KMS-11 (cell line): ENCODE measurements at regions not wholly inside any gene's neighbourhood (a gene's known extent, or its start where the extent isn't known, plus 50 kb on each side); places are given as distances from the start of the nearest gene placed in this dataset.

ENCODE experiments used
- H2AFZ ChIP-seq: fragments of 200-600 bp; sonication (generic); 2 replicates; pipeline ENCODE4 v1.6.1; 2016; ENCODE audit warnings: antibody characterized with exemption, mixed run types, low read depth
- H3K27ac ChIP-seq: fragments of 200-600 bp; sonication (generic); 2 replicates; pipeline ENCODE4 v1.6.1; 2016; ENCODE audit warnings: mild to moderate bottlenecking, mixed run types
- H3K27me3 ChIP-seq: fragments of 200-600 bp; sonication (generic); 2 replicates; pipeline ENCODE4 v1.6.1; 2017; ENCODE audit warnings: mild to moderate bottlenecking, low read depth, mixed run types, moderate library complexity; ENCODE audit not compliant: insufficient read depth
- H3K36me3 ChIP-seq: fragments of 200-600 bp; sonication (generic); 2 replicates; pipeline ENCODE4 v1.6.1; 2017; ENCODE audit warnings: mild to moderate bottlenecking, mixed run types; ENCODE audit not compliant: insufficient read depth
- H3K4me1 ChIP-seq: fragments of 200-600 bp; sonication (generic); 2 replicates; pipeline ENCODE4 v1.6.1; 2016; ENCODE audit warnings: mild to moderate bottlenecking, low read depth, mixed run types; ENCODE audit not compliant: poor library complexity, severe bottlenecking
- H3K4me2 ChIP-seq: fragments of 200-600 bp; sonication (generic); 2 replicates; pipeline ENCODE4 v1.7.0; 2016; ENCODE audit warnings: mild to moderate bottlenecking, mixed run types
- H3K4me3 ChIP-seq: fragments of 200-600 bp; sonication (generic); IDR thresholded peaks from 2 replicates; pipeline ENCODE4 v1.6.1; 2017; ENCODE audit warnings: low read depth, low read length, mixed read lengths; ENCODE audit not compliant: insufficient read depth
- H3K79me2 ChIP-seq: fragments of 200-600 bp; sonication (generic); 2 replicates; pipeline ENCODE4 v1.6.1; 2016; ENCODE audit warnings: low read depth, mixed run types; ENCODE audit not compliant: insufficient read depth
- H3K9ac ChIP-seq: fragments of 200-600 bp; sonication (generic); 2 replicates; pipeline ENCODE4 v1.6.1; 2016; ENCODE audit warnings: mild to moderate bottlenecking, mixed run types
- H4K20me1 ChIP-seq: fragments of 200-600 bp; sonication (generic); 2 replicates; pipeline ENCODE4 v1.6.1; 2016; ENCODE audit warnings: mild to moderate bottlenecking, mixed run types; ENCODE audit not compliant: insufficient read depth
- TF ChIP-seq, protein P1 (sequence below): fragments of 200-600 bp; sonication (generic); conservative IDR thresholded peaks from 2 replicates; pipeline ENCODE4 v1.6.1; 2017; ENCODE audit warnings: low read depth, mild to moderate bottlenecking, antibody characterized with exemption, low read length, moderate library complexity, mixed read lengths

DNA sequence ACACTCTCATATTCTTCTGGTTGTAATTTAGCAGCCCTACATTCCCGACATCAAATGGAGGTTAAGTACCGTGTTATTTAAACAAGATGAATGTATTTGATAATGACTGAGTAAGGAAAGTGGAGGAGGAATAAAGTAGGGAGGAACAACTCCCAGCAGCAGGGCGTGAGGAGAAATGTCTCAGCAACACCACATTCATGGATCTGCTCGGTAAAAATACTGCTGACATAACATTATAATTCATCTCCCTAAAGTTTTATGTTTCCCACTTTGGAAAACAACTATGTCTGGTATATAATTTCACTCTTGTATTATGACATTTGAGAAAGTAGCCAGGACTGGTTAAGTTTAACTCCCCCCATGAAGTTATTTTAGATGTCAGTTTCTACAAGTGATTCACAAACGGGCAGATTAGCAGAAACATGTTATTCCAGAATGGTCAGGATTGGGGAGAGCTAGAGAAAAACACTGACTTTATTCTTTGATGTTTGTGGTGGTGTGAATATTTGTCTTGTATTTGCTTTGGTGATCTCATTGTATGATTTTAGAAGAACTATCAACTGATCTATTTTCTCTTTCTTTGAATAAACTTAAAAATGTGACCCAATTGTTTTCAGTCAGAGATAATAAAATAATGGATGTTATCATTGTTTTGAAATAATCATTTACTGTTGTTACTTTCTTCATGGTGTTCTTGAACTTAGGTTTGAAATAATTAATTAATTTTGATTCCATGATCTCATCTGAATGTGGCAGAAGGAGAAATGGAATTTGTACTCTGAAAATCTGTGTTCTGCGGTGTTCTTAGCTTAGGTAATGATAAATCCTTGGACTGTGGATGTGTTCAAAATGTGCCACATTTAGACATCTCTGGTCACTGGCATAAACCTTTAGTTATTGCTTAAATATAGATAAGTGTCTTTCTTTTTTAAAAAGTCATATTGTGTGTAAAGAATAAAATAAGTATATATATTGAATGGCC lies 303.6 kb upstream of the ZNF608 start:
- Histone ChIP-seq H3K79me2 (no peaks in the 10 kb centered on the region), H4K20me1 (no peaks in the 10 kb centered on the region), H3K4me2 (no peak overlapping the region), H3K36me3 (no peaks in the 10 kb centered on the region), H3K27ac (no peak overlapping the region), H3K9ac (no peak overlapping the region), H2AFZ (no peak overlapping the region), H3K27me3 (no peaks in the 10 kb centered on the region), H3K4me1 (no peaks in the 10 kb centered on the region), H3K4me3 (no peak overlapping the region)
- TF ChIP-seq, protein P1, sequence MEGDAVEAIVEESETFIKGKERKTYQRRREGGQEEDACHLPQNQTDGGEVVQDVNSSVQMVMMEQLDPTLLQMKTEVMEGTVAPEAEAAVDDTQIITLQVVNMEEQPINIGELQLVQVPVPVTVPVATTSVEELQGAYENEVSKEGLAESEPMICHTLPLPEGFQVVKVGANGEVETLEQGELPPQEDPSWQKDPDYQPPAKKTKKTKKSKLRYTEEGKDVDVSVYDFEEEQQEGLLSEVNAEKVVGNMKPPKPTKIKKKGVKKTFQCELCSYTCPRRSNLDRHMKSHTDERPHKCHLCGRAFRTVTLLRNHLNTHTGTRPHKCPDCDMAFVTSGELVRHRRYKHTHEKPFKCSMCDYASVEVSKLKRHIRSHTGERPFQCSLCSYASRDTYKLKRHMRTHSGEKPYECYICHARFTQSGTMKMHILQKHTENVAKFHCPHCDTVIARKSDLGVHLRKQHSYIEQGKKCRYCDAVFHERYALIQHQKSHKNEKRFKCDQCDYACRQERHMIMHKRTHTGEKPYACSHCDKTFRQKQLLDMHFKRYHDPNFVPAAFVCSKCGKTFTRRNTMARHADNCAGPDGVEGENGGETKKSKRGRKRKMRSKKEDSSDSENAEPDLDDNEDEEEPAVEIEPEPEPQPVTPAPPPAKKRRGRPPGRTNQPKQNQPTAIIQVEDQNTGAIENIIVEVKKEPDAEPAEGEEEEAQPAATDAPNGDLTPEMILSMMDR, result no peak

DNA sequence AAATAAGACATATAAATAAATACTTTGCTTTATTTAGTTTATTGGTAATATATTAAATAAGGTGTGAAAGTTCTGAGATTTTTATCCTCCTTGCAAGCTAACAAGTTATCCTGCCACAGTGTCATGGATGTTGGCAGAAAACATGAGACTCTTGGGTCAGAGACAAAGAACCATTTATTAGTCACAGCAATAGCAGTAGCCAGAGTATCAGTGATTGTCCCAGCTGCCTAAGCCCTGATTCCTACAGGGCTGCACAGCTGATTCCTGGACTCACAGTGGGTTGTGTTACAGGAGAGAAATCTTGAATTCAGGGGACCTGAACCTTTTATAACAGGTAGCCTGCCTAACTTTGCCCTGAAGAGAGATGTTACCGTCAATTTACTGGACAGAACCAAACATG lies 304.5 kb upstream of the ZNF608 start:
- Histone ChIP-seq H3K4me3 (no peak overlapping the region), H3K4me2 (no peak overlapping the region), H3K27me3 (no peaks in the 10 kb centered on the region), H3K4me1 (no peaks in the 10 kb centered on the region), H3K27ac (no peak overlapping the region), H3K79me2 (no peaks in the 10 kb centered on the region), H3K9ac (no peak overlapping the region), H3K36me3 (no peaks in the 10 kb centered on the region), H4K20me1 (no peaks in the 10 kb centered on the region), H2AFZ (no peak overlapping the region)
- TF ChIP-seq, protein P1, result no peak

DNA sequence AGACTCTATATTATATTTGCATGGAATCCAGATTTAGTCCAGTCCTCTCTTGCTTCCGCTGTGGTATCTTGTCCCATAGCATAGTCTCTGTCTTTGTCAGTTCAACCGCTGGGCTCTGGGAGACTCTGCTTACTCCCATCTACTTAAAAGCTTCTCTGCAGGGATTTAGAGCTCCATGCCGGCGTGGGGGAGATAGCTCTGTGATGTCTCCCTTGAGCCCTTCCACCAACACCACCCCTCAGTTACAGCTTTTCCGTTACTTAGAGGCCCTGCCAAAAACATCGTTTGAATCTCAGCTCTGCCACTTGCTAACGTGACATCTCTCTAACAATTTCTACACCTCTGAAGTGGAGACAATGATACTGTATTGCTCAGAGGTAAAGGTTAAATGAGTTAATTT lies 306.1 kb upstream of the ZNF608 start:
- Histone ChIP-seq H3K4me2 (no peak overlapping the region), H3K27ac (no peak overlapping the region), H3K4me1 (no peaks in the 10 kb centered on the region), H2AFZ (no peak overlapping the region), H4K20me1 (no peaks in the 10 kb centered on the region), H3K27me3 (no peaks in the 10 kb centered on the region), H3K9ac (no peak overlapping the region), H3K4me3 (no peak overlapping the region), H3K36me3 (no peaks in the 10 kb centered on the region), H3K79me2 (no peaks in the 10 kb centered on the region)
- TF ChIP-seq, protein P1, result no peak

DNA sequence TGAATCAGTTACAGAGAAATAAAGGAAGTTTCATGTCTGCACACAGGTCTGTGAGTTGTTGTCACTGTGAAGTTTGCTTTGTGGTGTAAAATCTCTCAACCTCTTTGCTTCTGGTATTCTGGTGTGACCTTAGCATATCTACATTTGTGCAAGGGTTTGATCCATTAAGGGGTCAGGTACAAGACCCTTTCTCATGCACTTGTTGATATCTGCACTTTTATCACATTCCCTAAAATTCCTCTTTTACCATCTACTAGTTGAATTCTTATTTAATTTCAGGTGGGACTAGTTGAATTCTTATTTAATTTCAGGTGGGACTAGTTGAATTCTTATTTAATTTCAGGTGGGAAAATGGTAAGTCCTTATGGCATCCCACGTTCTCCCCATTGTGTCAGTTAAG lies 306.7 kb upstream of the ZNF608 start:
- TF ChIP-seq, protein P1, result no peak
- H2AFZ ChIP-seq, result no peak overlapping the region
- H3K4me1 ChIP-seq, result no peaks in the 10 kb centered on the region
- H3K4me3 ChIP-seq, result no peak overlapping the region
- no peaks in the 10 kb centered on the region for H3K36me3 ChIP-seq
- H3K27ac ChIP-seq, result no peak overlapping the region
- H3K27me3 ChIP-seq, result no peaks in the 10 kb centered on the region
- H4K20me1 ChIP-seq, result no peaks in the 10 kb centered on the region
- H3K9ac ChIP-seq, result no peak overlapping the region
- no peak overlapping the region for H3K4me2 ChIP-seq
- H3K79me2 ChIP-seq, result no peaks in the 10 kb centered on the region
